ENCODE measurements at regions not wholly inside any gene's neighbourhood (a gene's known extent, or its start where the extent isn't known, plus 50 kb on each side); places are given as distances from the start of the nearest gene placed in this dataset.
"Not testable (repeated sequence)": the region's sequence is repeated elsewhere in the genome, so short reads cannot be mapped to it uniquely, and the experiment has no call there.

DNA sequence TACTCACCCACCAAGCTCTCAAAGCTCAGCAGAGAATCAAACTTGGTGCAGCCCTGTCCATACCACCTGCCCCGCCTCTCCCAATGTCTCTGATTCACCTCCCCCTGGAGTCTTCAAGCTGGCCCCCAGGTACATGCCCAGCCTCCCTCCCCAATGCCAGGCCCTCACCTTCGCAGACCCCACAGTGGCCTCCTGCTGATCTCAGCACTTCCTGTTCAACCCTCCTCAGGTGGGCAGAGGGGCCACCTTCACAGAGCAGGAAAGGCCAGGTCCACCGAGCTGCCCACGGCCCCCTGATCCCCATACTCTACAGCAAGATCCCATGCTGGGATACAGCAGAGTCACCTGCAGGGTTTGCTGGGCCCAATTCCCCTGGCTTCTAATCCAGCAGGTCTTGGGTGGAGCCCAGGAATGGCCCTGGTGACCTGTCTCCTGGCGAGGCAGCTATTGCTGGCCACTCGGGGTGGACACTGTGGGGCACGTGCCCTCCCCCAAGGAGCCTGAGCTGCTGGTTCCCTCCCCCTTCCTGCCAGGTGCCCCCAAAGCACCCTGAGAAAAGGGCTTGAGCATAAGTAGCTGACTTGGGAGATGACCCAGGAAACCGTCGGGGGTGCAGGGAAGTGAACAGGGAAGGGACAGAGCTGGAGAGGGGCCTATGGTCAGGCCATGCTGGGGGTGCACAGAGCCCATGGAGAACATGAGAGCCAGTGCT is 150.7 kb downstream of the BRD1 start:
- no peak for DNase-seq (ENCODE audit: low read depth)

DNA sequence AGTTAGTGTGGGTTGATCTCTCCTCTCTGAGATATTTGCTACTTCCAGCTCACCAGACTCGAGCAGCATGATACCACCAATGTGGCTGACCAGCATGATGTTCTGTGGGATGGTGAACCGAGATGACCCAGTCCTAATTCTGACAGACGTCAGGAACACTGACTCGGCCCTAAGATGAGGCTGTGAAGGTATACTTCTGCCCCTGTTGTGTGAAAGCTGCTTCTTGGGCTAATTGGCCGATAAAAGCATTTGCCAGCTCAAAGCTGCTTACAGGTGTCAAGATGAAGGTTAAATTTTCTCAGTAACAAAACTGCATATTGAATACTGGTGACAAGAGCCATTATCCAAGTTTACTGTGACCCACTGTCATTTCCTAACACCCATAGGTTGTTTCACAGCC is 151.4 kb downstream of the BRD1 start:
- DNase-seq (ENCODE audit: low read depth): no peak

DNA sequence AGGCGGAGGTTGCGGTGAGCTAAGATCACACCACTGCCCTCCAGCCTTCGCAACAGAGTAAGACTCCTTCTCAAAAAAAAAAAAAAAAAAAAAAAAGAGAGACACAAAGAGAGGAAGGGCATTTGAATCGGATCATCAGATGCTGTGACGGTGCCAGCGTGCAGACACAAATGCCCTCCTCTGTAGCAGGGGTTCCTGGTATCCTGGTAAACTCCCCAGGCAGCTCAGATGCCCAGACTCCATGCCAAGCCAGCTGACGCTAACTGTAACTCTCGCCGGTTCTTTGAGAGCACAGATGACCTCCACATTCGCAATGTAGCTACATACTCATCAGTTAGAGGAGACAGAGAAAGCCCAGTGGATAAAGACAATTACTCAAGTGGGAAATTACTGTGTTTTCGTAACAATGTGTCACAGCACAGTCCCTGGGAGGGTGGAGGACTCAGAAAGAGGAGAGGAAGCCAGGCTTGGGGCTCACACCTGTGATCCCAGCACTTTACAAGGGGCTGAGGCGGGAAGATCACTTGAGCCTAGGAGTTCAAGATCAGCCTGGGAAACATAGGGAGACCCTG is 153.1 kb downstream of the BRD1 start:
- DNase-seq (ENCODE audit: low read depth): no peak

DNA sequence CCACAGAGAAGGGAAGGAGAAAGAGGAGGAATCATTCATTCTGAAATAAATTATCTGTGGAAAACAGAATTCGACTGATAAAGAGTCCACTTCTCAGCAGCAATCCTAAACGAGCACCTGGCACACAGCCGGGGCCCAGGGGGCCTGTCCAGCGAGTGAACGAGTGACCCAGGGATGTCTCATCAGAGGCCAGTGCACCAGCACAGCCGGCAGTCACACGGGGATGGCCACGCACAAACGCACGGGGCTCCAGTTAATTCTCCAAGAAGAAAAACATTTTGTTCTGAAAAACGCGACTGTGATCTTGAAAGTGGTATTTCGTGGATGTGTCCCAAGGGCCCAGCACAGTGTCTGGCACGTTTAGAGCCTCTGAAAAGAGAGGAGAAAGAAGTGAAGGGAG is 154.6 kb downstream of the BRD1 start:
- no peak for DNase-seq (ENCODE audit: low read depth)

DNA sequence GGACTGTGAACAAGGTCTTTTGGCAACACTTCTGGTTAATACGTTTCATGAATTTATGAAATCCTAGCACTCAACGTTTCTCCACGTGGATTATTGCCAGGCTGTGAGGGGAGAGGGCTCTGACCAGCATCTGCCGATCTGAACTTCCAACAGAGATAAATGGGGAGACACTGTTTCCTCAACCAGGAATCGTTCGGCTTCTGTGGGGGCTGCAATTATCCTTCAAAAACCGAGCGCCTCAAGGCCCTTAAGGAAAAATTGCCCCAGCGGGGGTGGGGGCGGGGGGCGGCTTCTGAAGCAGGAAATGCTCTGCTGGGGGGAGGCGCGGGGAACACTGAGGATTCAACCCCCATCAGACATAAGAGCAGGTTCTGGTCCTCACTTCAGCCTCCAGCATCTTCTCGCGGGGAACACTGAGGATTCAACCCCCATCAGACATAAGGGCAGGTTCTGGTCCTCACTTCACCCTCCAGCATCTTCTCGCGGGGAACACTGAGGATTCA is 155.6 kb downstream of the BRD1 start:
- no peak for DNase-seq (ENCODE audit: low read depth)

DNA sequence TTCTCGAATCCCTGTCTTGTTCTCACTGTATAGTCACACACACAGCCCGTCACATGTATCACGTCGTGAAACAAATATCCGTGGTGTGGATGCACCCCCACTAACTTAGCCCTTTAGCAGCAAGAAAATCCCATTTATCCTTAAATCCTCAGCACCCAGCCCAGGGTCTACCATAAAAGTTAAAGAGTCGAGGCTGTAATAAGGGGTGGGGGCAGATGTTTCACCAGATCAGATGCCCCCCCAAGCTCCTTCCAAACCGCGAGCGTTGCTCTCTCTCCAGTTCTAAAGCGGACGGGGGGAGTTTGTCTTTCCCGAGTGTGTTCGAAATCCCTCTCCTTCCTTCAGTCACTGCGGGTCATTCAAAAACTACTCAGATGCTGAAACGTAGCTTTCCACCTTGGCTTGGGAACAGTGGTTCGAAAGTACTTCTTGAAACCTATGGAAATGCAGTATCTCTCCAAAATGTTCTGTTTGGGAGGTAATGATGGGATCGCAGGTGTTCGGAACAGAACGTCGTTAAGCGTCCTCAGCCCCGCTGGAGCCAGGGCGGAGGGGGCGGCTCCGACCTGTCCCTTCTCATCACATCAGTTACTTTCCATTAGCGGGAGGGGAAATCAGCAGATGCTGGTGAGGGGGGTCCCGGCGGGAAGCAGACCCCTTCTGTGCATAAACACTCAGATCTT is 156.2 kb downstream of the BRD1 start:
- no peak for DNase-seq (ENCODE audit: low read depth)

DNA sequence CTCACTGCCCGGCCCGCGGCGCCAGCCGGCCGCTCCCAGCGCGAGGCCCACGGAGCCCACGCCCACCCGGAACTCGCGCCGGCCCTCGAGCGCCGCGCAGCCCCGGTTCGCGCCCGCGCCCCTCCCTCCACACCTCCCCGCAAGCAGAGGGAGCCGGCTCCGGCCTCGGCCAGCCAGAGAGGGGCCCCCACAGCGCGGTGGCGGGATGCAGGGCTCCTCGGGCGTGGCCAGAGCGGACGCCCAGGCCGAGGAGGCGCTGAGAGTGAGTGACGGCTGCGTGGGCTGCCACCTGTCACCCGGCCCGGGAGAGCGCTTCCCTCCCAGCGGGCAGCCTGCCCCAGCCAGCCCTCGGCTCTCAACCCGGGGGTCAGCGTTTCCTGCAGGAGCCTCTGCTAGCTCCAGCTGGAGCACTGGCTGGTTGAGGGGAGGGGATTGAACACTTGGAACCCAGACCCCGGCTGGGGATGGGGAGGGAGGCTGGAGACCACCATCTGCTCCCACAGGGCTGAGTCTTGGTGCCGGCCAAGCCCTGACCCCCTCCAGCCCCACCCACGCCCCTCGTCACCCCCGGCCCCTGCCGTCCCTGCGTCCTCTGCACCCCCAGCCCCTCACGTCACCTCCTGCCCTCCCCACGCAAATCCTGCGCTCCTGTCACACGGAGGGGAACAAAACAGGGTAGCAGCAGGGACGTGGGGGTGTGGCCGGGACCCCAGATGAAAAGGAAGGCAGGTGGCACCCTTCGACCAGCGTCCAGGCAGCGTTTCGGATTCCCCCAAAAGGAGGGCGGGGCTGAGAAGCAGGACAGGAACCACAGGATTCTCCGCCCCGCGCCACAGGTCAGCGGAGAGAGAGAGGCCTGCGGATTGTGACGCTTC is 157.0 kb downstream of the BRD1 start:
- DNase-seq (ENCODE audit: low read depth): no peak

DNA sequence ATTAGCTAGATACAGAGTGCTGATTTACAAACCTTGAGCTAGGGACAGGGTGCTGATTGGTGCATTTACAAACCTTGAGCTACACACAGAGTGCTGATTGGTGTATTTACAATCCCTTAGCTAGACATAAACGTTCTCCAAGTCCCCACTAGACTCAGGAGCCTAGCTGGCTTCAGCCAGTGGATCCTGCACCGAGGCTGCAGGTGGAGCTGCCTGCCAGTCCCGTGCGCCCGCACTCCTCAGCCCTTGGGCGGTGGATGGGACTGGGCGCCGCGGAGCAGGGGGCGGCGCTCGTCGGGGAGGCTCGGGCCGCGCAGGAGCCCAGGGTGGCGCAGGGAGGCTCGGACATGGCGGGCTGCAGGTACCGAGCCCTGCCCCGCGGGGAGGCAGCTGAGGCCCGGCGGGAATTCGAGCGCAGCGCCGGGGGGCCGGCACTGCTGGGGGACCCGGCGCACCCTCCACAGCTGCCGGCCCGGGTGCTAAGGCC is 157.7 kb downstream of the BRD1 start:
- DNase-seq (ENCODE audit: low read depth): not testable (repeated sequence)

DNA sequence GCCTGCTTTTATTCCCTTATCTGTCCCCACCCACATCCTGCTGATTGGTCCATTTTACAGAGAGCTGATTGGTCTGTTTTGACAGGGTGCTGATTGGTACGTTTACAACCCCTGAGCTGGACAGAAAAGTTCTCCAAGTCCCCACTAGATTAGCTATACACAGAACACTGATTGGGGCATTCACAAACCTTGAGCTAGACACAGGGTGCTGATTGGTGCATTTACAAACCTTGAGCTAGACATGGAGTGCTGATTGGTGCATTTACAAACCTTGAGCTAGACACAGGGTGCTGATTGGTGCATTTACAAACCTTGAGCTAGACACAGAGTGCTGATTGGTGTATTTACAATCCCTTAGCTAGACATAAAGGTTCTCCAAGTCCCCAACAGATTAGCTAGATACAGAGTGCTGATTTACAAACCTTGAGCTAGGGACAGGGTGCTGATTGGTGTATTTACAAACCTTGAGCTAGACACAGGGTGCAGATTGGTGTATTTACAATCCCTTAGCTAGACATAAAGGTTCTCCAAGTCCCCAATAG is 158.2 kb downstream of the BRD1 start:
- DNase-seq (ENCODE audit: low read depth): not testable (repeated sequence)

DNA sequence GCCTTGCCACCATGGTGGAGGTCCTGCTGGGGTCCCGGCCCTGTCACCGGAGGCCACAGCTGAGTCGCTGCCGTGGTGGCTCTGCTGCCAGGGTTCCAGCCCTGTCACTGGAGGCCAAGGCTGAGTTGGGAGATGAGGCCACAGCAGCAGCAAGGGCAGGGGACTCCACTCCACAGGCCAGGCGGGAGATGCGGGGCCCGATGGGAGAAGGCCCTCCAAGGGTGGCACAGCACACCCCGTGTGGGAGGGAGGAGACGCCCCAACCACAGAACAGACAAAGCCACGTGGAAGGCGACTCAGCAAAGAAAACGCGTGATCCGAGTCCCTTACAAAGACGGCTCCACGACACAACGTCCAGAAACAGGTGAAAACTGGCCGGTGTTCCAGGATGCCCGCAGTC is 159.3 kb downstream of the BRD1 start:
- no peak for DNase-seq (ENCODE audit: low read depth)

DNA sequence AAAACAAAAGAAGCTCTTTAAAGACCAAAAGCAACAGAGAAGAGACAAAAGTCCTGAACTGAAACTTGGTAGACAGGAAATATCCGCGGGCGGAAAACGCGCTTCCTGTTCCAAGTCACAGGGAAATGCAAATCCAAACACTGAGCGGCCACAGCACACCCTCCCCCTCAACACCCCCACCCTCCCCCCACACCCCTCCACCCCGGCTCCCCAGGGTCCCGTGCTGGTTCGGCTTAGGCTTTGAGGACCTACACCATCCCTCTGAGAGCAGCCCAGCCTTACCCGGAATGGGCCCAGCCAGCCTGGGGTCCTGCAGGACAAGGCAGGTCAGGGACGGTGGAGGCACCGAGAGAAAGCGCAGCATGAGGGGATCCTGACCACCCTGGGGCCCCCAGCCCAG is 160.4 kb downstream of the BRD1 start:
- no peak for DNase-seq (ENCODE audit: low read depth)

DNA sequence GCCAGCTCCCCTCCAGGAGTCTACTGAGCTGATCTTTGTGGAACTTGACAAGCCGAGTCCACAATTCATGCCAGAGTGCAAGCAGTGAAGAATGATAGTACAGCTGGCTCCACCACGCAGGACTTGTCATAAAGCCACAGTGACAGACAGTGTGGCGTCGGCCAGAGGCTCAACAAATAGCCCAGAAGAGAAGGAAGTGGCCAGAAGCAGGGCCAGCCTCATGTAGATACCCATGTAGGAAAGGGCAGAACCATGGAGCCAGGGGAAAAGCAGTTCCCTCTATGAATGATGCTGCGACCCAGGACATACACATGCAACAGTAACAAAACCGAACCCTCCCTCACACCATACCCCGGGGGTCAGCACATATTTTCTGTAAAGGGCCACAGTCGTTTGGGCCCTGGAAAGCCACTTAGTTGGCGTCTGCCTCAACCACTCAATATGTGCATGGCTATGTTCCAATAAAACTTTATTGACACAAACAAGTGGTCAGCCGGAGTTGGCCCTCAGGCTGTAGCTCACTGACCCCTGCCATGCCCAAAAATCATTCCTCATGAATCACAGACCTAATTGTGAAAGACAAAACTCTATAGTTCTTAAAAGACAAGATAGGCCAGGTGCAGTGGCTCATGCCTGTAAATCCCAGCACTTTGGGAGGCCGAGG is 161.4 kb downstream of the BRD1 start:
- DNase-seq (ENCODE audit: low read depth): no peak

DNA sequence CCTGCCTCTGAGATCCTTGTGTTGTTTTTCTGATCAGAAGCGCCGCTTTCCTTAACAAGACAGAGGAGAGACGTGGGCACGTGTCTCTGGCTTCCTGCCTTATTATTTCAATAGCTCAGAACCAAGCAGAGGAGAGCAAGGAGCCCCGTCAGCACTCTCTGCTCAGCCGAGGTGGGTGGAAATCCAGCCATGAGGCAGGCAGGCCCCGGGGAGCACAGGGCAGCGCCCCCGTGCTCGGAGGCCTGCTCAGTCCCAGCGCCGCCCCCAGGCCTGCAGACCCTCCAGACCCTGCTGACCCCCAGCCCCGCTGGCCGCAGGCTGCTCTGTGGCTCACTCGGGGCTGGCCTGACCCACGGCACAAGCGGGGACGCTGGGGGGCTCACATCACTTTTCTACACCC is 162.8 kb downstream of the BRD1 start:
- DNase-seq (ENCODE audit: low read depth): no peak

DNA sequence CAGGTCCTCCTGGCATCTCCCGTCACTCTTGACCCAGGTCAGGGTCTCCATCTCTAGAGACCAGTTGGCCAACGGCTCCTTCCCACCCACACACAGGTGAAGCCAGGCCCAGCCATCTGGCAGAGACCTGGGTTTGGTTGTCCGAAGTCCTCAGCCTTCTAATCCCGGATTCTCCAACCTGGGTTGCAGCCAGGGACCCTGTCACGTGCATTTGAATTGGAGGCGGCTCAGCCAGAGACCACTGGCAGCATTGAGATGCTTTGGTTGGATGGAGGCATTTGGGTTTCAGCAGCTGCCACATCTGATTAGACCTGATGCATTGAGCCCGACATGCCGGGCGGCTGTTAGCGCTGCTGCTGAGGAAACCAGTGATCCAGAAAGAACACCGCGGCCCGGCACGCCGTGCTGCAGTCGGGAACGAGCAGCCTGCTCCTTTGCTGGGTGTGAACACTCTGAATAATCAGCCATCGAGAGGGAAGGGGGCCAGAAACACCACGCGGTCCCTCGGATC is 163.2 kb downstream of the BRD1 start:
- DNase-seq (ENCODE audit: low read depth): no peak

DNA sequence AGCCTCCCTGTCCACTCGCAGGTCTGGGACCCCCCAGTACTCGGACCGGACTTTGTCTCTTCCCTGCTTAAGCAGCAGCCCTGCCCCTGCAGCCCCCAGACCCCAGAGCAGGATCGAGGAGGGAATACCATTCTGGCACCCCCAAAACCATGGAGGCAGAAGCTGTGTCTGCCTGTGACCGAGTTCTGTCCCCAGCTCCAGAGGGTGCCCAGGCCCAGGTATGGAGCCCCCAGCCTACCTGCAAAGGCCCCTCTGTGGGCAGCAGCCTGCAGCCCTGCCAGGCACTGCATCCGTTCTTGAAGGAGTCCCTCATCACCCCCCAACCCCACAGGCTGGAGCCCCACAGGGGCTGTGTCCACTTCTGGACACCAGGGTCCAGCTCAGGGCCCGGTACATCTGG is 163.8 kb downstream of the BRD1 start:
- no peak for DNase-seq (ENCODE audit: low read depth)

DNA sequence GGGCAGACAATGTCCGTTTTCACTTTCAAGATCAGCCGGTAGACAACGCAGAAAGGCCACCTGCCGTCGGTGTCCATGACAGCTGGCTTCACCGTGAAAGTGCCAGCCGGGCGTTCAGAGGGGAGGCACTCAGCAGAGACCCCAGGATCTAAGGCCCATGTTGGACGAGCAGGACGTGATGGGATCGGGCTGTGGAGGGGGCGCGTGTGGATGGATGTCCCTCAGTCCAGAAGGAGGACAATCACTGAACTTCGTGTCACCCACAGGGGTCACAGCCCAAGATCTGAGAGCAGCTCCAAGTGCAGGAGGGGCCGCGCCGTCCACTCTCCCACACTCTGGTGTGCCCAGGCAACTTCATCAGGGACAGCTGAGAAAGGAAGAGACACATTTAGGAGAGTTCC is 164.4 kb downstream of the BRD1 start:
- no peak for DNase-seq (ENCODE audit: low read depth)

DNA sequence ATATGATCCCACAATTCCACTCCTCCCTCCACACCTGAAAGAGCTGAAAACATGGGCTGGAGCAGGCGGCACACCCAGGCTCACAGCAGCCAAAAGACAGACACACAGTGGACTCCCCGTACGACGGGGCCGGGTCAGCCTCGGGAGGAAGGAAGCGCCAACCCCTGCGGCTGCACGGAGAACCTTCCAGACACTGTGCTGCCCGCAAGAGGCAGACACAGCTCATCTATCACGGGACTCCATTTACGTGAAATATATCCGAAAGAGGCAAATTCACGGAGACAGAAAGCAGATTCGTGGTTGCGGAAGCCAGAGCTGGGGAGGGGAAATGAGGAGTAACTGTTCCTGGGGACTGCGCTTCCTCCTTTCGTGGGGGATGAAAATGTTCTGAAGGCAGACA is 165.0 kb downstream of the BRD1 start:
- no peak for DNase-seq (ENCODE audit: low read depth)

DNA sequence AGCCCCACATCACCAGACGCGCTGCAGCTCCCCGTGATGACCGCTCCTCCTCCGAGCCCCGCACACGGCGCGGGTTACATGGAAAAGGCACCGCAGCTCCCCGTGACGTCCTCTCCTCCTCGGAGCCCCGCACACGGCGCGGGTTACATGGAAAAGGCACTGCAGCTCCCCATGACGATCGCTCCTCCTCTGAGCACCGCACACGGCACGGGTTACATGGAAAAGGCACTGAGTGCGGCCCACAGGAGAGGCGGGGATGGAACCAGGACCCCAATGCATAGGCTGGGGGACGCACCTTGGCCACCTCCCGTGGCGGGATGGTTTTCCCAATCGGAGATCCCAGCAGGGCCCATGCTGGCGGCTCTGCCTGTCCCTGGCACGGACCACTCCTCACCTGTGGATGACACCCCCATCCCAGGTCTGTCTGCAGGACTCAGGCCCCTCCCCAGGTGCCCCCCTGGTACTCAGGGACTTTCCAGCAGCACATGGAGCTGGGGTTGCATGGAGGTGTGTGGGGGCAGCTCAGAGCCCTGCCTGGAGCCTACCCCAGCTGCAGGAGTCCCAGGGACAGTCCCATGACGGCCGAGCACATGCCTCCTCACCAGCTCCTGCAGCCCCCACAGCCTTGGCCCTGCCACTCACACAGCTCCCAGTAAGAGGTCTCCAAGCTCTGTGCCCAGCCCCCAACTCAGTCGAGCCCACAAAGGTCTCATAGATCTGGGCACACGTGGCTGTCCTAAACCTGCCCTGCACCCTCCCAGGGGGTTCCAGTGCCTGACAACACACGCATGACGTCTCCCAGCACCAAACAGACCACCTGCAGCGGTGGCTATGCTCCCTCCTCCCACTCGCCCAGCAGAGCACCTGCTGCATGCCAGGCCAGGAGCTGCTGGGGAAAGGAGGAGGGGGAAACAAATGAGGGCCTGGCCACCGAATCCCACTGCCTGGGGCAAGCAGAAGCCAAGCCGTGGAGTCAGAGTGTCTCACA is 166.6 kb downstream of the BRD1 start:
- DNase-seq (ENCODE audit: low read depth): no peak

DNA sequence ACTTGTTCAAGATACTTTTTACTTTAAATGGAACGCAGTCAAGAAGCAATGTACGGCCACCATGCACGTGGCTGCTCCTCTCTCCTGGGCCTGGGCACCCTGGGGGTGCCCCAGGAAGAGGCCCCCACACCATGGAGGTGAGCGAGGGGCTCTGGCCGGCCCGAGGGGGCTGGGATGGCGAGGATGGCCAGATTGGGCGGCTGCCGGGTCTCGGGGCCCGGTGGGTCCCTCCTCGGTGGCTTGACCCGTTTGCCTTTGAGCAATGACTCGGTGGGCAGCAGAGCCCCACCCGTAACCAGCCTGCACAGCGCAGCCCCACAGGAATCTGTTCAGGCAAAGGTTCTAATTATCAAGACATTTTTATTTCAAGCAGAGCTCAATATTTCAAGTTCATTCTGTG is 167.4 kb downstream of the BRD1 start:
- no peak for DNase-seq (ENCODE audit: low read depth)

DNA sequence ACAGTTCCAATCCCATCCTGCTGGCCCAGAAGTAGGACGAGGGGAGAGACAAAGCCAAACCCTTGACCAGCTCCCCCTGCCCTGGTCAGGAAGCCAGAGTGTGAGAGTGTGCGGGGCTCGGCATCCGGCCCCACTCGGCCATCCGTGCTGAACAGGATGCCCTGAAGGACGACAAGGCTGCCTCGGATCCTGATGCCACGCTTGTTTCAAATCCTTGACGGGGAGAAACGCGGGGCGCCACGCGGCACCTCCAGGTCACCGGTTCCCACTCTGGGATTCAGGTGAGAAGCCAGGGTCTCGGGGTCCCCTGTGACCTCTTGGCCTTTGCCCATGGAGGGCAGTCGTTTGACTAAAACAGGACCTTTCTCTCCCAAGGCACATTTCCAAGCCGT is 167.8 kb downstream of the BRD1 start:
- no peak for DNase-seq (ENCODE audit: low read depth)
